GM19351 (cell line): ENCODE measurements at regions not wholly inside any gene's neighbourhood (a gene's known extent, or its start where the extent isn't known, plus 50 kb on each side); places are given as distances from the start of the nearest gene placed in this dataset.
"Not testable (repeated sequence)": the region's sequence is repeated elsewhere in the genome, so short reads cannot be mapped to it uniquely, and the experiment has no call there.

Experiments
- ATAC-seq: cut with Tn5 transposase; IDR thresholded peaks from one replicate; pipeline ENCODE4 v1.9.1; 2021; ENCODE audit warnings: mild to moderate bottlenecking, moderate library complexity; ENCODE audit not compliant: unreplicated experiment

DNA sequence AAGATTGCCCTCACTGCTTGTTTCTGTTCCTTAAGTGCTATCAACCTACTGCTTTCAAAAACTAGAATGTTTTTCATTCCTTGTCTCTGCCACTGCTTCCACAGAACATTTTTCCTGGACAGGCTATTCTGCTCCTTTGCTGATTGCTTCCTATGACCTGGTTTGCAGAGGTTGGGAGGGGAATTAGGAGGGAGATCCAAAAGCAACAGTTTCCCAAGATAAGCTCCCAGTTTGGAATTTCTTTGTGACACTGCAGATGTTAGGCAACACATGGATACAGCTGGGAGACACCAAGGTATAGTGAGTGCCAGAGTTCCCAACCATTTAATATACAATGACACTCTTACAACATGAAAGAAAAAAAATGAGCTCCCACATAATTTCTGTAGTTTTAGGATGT is 1036.5 kb downstream of the ROBO2 start:
- no peak for ATAC-seq

DNA sequence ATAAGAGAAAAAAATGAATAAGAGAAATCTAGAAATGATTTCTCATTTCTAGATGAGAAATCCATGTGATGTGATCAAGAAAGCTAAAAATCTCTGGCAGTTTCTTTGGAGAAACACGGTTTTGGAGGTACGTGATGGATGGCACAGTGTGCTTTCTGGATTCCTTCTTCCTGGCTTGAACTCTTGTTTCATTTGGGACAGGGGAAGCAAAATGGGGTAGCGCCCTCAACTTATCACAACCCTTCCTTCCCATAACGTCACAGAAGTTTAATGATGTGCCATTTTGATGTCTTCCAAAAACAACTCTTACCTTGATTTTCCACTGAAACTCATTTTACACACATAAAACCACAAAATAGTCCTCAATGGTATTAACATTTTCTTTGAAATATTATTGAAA is 1037.3 kb downstream of the ROBO2 start:
- ATAC-seq, result no peak

DNA sequence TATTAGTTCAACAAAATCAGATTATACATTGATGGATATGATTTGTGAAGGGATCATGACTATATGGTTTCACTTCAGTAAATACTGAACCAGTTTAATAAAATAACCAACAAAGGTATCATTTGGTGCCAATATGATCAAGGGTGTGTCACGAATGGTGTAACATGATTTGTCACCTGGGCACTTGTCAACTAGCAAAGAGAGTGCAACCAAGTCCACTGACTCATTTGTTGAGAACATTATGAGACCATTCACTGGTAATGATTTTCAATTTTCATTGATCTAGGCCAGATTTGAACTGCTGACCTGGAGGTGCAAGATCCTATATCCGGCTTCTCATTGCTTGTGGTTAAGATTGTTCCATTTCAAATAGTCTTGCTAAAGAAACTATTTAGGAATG is 1037.9 kb downstream of the ROBO2 start:
- ATAC-seq, result no peak

DNA sequence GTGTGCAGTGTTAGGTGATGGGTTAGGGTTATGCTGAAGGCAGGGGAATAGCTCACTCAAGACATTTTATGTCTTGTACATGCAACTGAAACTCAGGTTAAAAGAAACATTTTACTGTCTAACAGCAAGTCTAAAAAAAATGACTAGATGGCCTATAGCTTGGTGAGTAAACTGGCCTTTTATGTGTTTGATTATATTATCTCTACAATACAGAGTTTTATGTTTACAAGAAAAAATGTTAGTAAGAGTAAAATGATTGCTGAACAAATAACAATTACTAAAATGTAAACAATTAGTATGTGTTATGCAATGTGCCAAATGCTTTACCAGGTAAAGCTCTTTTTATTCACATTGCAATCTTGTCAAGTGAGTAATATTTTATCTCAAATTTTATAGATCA is 1039.6 kb downstream of the ROBO2 start:
- no peak for ATAC-seq

DNA sequence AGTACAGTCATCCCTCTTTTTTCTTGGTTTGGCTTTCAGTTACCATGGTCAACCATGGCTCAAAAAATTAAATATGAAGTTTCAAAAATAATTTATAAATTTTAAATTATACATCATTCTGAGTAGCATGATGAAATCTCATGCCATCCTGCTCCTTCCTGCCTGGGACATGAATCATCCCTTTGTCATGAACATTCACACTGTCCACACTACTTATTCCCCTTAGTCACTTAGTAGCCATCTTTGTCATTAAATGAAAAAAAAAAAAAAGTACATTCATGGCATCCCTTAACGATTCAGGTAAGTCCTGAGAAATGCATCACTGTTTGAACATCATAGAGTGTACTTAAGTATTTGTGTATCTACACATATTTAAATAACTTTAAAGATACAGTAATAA is 1046.3 kb downstream of the ROBO2 start:
- no peak for ATAC-seq

DNA sequence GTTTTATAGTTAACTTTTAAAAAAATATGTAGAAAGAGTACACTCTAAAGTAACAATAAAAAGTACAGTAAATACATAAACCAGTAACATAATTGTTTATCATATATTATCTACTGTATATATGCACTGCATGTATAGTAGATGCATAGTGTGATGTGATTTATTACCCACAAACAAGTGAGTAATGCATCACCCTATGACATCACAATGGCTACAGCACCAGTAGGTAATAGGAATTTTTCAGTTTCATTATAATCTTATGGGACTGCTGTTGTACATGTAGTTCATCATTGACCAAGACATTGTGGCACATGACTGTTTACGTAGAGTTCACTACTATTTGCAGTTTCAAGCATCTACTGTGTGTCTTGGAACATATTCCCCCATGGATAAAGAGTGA is 1047.2 kb downstream of the ROBO2 start:
- ATAC-seq, result no peak

DNA sequence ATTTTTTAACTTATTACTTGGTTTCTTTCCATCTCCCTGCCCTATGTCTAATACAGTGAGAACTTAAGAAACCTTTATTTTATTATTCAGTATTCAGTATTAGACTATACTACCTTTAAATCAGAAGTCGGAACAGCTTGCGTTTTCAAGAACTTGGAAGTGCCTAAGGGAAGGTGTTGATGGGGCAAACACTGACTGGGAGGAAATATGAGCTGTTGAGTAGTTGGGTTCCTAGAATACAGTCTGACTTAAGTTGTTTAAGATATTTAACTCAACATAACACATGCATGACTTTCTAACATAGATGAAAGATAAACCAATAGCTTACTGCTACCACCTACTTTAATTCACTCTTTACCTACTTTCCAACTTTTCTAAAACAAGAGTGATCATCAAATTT is 1048.1 kb downstream of the ROBO2 start:
- ATAC-seq, result no peak

DNA sequence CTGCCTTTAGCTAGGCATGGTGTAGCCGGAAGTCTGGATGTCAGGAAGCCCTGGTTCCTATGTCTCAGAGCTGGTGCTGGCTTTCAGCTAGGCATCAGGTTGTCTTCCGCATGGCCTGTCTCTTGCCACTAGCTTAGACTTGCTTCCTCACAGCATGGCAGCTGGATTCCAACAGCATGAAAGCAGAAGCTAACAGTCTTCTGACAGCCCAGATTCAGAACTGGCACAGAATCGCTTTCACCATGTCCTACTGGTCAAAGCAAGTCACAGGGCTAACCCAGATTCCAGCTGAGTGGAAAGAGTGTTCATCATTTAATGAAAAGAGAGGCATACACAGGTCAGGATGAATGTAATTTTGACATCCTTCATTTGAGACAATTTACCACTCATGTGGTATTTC is 1050.5 kb downstream of the ROBO2 start:
- no peak for ATAC-seq

DNA sequence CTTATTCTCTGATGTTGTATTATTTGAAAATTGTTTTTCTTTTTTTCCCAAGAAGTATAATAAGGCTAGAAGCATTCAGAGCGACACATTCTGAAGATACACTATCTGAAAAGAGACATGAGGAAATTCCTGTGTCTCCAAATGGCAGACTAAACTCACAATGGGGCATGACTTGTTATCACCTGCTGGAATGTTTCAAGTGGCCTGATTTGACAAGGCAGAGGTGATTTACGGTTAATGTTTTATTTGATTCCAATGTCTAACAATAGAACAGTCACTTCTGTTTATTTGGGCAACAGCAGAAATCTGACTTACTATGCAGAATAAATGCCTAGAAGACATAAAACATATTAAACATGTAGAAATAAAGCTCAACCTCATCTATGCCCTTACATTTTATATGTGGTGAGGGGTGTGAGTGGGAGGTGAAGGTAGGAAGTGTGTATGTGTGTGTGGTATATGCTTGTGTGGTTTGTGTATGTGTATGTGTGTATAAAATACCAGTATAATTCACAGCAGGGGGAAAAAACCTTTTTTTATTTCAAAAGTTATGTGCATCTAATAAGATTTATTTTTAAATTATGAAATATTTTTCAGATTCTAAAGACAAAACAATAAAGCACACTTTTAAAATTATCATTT is 1051.7 kb downstream of the ROBO2 start:
- ATAC-seq, result no peak

DNA sequence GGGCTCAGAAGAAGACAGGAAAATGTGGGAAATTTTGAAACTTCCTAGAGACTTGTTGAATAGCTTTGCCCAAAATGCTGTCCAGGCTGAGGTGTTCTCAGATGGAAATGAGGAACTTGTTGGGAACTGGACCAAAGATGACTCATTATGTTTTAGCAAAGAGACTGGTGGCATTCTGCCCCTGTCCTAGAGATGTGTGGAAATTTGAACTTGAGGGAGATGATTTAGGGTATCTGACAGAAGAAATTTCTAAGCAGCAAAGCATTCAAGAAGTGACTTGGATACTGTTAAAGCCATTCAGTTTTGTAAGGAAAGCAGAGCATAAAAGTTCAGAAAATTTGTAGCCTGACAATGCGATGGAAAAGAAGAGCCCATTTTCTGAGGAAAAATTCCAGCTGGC is 1052.7 kb downstream of the ROBO2 start:
- not testable (repeated sequence) for ATAC-seq

DNA sequence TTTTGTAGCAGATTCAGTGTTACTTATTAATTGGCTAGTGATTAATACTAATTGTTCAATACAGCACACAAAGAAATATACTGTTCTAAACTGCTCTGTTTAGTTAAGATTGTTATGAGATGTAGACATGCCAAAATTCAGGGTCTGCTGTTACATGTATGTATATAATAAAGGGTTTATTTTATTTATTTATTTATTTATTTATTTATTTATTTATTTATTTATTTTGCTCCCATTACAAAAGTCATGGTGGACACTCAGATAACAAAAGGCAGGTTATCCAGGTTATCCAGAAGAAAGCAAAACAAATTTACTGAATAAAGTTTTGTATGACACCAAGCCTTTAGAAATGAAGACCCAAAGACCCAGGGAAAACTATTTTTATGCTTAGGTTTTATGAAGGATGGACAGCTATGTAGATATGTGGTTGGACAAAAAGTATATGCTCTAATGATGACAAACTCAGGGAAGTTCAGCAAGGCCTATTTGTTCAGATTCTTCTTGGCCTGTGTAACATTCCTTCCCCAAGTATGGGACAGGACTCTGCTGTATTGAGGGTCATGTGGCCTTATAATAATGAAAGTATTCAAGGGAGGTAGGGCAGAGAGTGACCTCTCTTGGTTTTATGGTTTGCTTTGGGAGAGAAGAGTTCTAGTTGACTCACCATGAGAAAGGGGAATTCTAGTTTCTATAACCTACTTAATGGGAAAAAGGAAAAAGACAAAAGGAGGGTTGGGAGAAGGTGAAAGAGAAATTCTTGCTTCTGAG is 1056.8 kb downstream of the ROBO2 start:
- ATAC-seq, result no peak

DNA sequence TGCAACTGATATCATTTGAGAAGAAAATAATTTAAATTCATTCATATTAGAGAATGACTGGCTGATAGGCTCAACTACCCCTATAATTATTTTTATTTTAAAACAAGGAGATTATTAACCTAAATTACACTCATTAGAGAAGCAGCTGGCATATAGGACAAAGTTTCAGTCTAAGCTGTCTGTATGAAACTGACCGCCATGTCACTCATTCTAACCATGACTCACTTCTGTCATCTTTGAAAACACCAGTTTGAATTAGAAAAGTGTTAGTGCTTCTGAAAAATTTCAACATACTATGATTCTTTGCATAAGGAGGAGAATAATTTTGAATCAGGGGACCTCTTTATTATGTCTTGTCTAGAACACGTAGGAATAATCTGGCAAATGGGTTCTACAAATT is 1058.5 kb downstream of the ROBO2 start:
- no peak for ATAC-seq

DNA sequence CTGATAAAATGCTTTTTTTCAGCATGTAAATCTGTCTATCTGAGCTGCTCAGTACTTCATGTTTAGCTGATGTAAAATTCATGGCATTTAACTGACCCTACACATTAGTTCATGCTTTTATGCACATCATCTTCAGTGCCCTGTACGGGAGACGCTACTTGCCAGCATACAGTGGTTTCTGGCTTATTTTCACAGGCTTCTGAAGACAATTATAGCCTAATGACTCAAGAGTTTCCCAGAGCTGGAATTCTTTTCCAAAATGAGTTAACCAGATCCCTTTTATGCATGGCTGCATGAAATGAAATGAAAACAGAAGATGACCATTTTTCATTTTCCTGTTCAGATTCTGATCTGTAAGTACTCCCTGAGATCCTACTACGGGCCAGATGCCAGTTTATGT is 1061.5 kb downstream of the ROBO2 start:
- no peak for ATAC-seq

DNA sequence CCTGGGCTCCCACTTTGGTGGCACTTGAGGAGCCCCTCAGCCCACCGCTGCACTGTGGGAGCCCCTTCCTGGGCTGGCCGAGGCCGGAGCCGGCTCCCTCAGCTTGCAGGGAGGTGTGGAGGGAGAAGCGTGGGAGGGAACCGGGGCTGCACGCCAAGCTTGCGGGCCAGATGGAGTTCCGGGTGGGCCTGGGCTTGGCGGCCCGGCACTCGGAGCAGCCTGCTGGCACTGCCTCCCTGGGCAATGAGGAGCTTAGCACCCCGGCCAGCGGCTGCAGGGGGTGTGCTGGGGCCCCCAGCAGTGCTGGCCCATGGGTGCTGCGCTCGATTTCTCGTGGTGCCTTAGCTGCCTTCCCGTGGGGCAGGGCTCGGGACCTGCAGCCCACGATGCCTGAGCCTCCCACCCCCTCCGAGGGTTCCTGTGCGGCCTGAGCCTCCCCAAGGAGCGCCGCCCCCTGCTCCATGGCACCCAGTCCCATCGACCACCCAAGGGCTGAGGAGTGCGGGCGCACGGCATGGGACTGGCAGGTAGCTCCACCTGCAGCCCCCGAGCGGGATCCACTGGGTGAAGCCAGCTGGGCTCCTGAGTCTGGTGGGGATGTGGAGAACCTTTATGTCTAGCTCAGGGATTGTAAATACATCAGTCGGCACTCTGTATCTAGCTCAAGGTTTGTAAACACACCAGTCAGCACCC is 1068.5 kb downstream of the ROBO2 start:
- ATAC-seq, result not testable (repeated sequence)

DNA sequence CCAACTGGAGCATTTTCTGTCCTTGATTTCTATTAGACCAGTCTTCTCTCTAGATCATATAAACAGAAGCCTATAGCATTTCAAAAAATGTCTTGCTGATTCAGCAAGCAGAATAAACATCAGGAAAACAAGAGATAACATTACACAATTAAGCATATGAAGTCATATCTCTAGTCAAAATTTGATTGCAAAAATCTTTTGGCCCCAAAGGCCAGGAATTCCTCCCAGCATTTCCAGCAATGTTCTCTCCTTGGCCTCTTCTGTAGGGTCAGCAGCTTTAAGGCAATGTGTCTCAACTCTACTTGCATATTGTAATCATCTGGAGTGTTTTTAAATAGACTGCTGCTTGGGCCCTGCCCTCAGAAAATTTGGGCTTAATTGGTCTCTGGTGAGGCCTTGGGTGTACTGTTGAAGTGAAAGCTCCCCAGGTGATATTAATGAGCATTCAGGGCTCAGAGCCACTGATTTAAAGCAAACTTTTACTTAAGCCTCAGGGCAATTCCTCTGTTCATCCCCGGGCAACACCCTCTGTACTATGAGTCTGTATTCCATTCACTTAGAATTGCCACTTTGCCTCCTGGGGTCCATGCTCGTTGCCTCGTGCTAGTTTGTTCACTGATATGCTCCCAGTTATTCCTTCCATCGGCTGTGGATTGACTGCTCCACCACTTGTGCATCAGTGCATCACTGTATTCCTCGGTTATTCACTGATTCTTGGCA is 1072.6 kb downstream of the ROBO2 start:
- no peak for ATAC-seq

DNA sequence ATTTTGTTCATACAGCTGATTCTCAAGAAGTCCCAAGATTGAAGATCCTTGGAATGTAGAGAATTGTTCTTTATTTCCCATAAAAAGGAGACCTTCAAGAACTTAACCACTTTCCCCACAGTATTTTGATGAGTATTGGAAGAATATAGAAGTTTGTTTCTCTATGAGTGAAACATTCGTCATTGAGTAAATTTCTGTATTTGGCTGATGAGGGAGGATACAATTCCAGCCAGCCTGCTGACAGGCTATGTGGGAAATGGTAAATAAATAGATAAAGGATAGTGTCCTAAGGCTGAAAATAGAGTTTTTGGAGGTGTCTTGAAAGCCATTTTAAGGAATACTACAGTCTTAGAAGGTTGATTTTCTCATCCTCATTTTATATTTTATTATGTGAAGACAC is 1076.1 kb downstream of the ROBO2 start:
- ATAC-seq, result no peak

DNA sequence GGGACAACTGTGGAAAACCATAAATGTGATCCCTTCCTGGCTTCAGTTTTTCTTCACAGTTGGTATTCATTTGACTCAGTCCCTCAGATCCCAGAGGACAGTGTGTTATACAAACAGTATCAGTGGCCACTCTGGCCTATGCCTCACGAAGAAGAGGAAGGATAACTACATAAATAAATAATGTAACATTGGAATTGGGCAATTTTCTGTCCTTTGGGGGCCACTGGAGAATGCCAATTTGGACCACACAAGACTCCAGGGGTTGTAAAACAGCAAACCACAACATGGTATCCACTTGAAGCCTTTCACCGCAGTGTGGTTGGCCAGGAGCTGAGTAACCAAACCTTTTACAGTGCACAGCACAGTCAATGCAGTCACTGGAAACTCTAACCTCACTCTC is 1077.0 kb downstream of the ROBO2 start:
- no peak for ATAC-seq

DNA sequence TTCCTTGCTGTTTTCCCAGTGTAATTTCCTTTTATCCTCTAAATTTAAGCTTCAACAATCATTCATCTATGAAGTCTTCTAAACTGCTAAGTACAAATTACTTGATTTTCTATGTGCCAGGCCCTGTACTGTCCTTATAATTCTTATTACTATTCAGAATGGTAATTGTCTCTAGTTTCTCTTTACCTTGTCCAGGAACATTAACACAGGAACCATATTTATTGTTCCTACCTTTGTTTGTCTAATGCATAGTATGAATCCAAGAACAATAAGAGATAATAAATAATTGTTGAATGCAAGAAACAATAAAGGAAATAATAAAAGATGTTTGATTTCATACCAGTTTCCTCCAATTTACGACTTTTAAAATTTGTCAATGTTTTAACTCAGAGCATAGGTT is 1083.2 kb downstream of the ROBO2 start:
- ATAC-seq, result no peak

DNA sequence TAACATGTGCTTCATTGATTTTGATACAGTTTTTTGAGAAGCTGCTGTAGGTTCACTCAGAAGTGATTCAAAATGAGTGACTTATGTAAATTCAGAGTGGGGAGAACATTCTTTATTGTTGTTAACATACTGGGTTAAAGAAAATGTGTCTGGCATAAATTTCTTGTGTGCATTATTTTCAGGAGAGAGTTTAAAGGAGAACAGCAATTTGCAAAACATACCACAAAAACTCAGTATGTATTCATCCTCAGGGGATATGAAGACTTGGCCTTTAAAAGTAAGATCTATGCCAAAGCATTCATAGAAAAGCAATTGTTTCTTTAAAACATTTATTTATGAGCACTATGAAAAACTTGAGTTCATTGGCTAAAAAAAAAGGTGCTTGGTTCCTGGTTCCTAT is 1089.8 kb downstream of the ROBO2 start:
- ATAC-seq, result no peak

DNA sequence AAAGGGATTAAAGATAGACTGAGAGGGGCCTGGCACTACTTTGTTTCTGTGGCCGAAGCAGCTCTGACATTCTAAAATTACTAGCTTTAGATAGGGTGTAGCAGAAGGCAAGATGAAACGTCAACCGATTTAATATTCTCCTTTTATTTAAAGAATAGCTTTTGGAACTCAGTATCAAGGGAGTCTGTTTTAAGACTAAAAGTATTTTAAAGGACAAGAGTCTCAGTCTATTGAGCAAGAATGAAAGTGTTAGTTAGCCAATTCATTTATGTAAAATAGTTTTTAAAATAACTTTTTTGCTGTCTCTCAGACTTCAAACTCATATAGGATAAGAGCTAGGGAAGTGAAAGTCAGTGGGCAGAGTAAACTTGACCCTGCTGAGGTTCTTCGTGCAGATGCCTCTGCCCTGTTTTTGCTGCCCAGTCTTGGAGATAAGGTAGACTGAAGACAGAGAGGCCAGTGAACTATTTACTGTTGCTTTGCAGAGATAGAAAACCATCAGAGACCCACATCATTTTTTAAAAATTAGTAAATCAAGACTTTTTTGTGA is 1090.9 kb downstream of the ROBO2 start:
- ATAC-seq, result no peak

DNA sequence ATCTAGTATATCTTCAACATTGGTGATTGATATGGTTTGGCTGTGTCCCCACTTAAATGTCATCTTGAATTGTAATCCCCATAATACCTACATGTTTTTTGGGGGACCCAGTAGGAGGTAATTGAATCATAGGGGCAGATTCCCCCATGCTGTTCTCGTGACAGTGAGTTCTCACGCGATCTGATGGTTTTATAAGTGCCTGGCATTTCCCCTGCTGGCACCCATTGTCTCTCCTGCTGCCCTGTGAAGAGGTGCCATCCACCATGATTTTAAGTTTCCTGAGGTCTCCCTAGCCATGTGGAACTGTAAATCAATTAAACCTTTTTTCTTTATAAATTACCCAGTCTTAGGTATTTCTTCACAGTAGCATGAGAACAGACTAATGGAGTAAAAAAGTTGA is 1094.6 kb downstream of the ROBO2 start:
- ATAC-seq, result no peak
